HEK293 (cell line): ENCODE measurements at regions not wholly inside any gene's neighbourhood (a gene's known extent, or its start where the extent isn't known, plus 50 kb on each side); places are given as distances from the start of the nearest gene placed in this dataset.

Experiments used
- SP2 ChIP-seq: fragments of 450-650 bp; formaldehyde crosslinking; IDR thresholded peaks from 2 replicates; pipeline ENCODE4 v1.5.1; 2016; ENCODE audit warnings: missing biosample characterization, missing genetic modification characterization
- ZNF121 ChIP-seq: fragments of 450-650 bp; formaldehyde crosslinking; IDR thresholded peaks from 2 replicates; pipeline ENCODE4 v1.5.1; 2016; ENCODE audit warnings: missing biosample characterization, missing genetic modification characterization
- ZNF146 ChIP-seq: fragments of 450-650 bp; formaldehyde crosslinking; IDR thresholded peaks from 2 replicates; pipeline ENCODE4 v1.5.1; 2016; ENCODE audit warnings: missing biosample characterization, missing genetic modification characterization
- ZNF175 ChIP-seq: fragments of 450-650 bp; formaldehyde crosslinking; IDR thresholded peaks from 2 replicates; pipeline ENCODE4 v1.5.1; 2016; ENCODE audit warnings: missing biosample characterization, missing genetic modification characterization
- ZNF658 ChIP-seq: fragments of 450-650 bp; formaldehyde crosslinking; IDR thresholded peaks from 2 replicates; pipeline ENCODE4; 2016; ENCODE audit warnings: missing biosample characterization, missing genetic modification characterization
- ZNF792 ChIP-seq: fragments of 450-650 bp; formaldehyde crosslinking; IDR thresholded peaks from 2 replicates; pipeline ENCODE4 v1.5.1; 2016; ENCODE audit warnings: missing biosample characterization, missing genetic modification characterization
- TF ChIP-seq, protein P1 (sequence below): fragments of 450-650 bp; formaldehyde crosslinking; IDR thresholded peaks from 2 replicates; pipeline ENCODE4 v1.5.1; 2016; ENCODE audit warnings: missing biosample characterization, missing genetic modification characterization
- TF ChIP-seq, protein P2 (sequence below): fragments of 450-650 bp; formaldehyde crosslinking; conservative IDR thresholded peaks from 2 replicates; pipeline ENCODE4 v1.5.1; 2016; ENCODE audit warnings: low read depth, missing biosample characterization, missing genetic modification characterization

DNA sequence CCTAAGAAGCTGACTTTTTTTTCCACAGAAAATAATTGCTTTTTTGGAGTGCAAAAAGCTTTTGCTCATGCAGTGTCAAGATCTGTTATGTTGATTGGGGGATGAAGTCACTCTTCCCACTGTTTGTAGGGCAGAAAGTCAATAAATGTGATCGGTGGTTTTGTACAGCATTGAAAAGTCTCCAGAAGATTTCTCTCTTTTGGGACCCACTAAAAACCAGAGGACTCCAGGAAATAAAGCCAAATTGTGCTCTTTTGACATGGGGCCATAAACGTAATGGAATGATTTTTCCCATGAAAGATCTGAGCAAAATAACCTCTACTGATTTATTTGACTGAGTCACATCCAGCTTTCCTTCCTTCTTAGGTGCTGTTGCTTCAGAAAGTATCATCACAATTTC is 122.5 kb downstream of the SNAPC1 start:
- TF ChIP-seq ZNF175 (tag by site-specific recombination) (no peak), ZNF146 (tag by site-specific recombination) (no peak), ZNF121 (no peak), ZNF658 (tag by site-specific recombination) (no peak), SP2 (tag by site-specific recombination) (no peak), ZNF792 (tag by site-specific recombination) (no peak)
- TF ChIP-seq, protein P1, sequence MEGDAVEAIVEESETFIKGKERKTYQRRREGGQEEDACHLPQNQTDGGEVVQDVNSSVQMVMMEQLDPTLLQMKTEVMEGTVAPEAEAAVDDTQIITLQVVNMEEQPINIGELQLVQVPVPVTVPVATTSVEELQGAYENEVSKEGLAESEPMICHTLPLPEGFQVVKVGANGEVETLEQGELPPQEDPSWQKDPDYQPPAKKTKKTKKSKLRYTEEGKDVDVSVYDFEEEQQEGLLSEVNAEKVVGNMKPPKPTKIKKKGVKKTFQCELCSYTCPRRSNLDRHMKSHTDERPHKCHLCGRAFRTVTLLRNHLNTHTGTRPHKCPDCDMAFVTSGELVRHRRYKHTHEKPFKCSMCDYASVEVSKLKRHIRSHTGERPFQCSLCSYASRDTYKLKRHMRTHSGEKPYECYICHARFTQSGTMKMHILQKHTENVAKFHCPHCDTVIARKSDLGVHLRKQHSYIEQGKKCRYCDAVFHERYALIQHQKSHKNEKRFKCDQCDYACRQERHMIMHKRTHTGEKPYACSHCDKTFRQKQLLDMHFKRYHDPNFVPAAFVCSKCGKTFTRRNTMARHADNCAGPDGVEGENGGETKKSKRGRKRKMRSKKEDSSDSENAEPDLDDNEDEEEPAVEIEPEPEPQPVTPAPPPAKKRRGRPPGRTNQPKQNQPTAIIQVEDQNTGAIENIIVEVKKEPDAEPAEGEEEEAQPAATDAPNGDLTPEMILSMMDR (tag by site-specific recombination), result no peak
- TF ChIP-seq, protein P2, sequence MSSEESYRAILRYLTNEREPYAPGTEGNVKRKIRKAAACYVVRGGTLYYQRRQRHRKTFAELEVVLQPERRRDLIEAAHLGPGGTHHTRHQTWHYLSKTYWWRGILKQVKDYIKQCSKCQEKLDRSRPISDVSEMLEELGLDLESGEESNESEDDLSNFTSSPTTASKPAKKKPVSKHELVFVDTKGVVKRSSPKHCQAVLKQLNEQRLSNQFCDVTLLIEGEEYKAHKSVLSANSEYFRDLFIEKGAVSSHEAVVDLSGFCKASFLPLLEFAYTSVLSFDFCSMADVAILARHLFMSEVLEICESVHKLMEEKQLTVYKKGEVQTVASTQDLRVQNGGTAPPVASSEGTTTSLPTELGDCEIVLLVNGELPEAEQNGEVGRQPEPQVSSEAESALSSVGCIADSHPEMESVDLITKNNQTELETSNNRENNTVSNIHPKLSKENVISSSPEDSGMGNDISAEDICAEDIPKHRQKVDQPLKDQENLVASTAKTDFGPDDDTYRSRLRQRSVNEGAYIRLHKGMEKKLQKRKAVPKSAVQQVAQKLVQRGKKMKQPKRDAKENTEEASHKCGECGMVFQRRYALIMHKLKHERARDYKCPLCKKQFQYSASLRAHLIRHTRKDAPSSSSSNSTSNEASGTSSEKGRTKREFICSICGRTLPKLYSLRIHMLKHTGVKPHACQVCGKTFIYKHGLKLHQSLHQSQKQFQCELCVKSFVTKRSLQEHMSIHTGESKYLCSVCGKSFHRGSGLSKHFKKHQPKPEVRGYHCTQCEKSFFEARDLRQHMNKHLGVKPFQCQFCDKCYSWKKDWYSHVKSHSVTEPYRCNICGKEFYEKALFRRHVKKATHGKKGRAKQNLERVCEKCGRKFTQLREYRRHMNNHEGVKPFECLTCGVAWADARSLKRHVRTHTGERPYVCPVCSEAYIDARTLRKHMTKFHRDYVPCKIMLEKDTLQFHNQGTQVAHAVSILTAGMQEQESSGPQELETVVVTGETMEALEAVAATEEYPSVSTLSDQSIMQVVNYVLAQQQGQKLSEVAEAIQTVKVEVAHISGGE, result no peak
